ENCODE measurements at regions not wholly inside any gene's neighbourhood (a gene's known extent, or its start where the extent isn't known, plus 50 kb on each side); places are given as distances from the start of the nearest gene placed in this dataset.

DNA sequence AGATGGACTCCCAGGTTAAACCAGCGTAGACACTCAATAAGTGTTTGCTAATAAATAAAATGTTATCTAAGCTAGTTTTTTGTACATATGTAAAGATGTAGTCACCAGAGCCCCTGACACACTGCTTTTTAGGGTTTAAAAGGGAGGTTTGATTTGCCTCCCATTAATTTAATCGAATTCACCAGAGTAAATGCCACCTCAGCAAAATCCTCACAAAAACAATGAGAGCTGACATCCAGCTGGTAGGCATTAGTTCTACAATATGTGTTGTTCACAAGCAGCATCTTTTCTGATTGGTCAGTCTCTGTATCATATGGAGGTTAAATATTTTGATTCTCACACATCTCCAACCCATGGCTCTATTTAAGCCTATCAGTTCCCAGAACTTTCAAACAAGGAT is 382.6 kb downstream of the CENPC start:
- H3K27me3 Mint-ChIP-seq (ENCODE audit: unreplicated experiment): no peaks in the 10 kb centered on the region
- H3K4me3 Mint-ChIP-seq (ENCODE audit: unreplicated experiment): no peak overlapping the region
- DNase-seq: no peak
- TF ChIP-seq, protein P1, sequence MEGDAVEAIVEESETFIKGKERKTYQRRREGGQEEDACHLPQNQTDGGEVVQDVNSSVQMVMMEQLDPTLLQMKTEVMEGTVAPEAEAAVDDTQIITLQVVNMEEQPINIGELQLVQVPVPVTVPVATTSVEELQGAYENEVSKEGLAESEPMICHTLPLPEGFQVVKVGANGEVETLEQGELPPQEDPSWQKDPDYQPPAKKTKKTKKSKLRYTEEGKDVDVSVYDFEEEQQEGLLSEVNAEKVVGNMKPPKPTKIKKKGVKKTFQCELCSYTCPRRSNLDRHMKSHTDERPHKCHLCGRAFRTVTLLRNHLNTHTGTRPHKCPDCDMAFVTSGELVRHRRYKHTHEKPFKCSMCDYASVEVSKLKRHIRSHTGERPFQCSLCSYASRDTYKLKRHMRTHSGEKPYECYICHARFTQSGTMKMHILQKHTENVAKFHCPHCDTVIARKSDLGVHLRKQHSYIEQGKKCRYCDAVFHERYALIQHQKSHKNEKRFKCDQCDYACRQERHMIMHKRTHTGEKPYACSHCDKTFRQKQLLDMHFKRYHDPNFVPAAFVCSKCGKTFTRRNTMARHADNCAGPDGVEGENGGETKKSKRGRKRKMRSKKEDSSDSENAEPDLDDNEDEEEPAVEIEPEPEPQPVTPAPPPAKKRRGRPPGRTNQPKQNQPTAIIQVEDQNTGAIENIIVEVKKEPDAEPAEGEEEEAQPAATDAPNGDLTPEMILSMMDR (IDR thresholded peaks at IDR 0.05; ENCODE audit: partially characterized antibody, unreplicated experiment): no peak
- H3K9me3 Mint-ChIP-seq (ENCODE audit: unreplicated experiment): no peaks in the 10 kb centered on the region
- peaks cover 7% of the 10 kb centered on the region for H3K36me3 Mint-ChIP-seq (ENCODE audit: unreplicated experiment)
- no peak overlapping the region for H3K27ac Mint-ChIP-seq (ENCODE audit: unreplicated experiment)
- H3K4me1 Mint-ChIP-seq (ENCODE audit: low read depth, unreplicated experiment): peaks cover 26% of the 10 kb centered on the region

DNA sequence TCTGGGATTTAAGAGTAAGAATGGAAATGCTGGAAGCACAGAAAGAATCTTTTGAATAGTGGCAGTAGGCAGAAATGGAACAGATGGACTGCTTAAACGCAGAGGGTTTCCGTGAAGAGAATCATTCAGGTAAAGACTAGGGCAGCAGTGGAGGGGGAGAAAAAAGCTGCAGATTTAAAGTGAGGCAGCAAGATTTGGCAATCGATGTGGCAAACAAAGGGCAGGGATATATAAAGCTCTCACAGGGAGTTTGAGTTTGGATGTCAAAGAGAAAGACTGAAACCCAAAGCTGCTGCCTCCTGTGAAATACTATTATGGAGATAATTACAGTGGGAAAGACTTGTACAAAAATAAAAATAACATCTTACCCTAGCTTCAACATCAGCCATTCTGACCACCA is 384.0 kb downstream of the CENPC start:
- Mint-ChIP-seq H3K4me3 (ENCODE audit: unreplicated experiment) (peak overlapping the region; percentile 53), H3K36me3 (ENCODE audit: unreplicated experiment) (peaks cover 7% of the 10 kb centered on the region), H3K27ac (ENCODE audit: unreplicated experiment) (peak overlapping the region; percentile 88), H3K9me3 (ENCODE audit: unreplicated experiment) (no peaks in the 10 kb centered on the region), H3K4me1 (ENCODE audit: low read depth, unreplicated experiment) (peaks cover 26% of the 10 kb centered on the region), H3K27me3 (ENCODE audit: unreplicated experiment) (no peaks in the 10 kb centered on the region)
- DNase-seq: no peak
- TF ChIP-seq, protein P1 (IDR thresholded peaks at IDR 0.05; ENCODE audit: partially characterized antibody, unreplicated experiment): no peak

DNA sequence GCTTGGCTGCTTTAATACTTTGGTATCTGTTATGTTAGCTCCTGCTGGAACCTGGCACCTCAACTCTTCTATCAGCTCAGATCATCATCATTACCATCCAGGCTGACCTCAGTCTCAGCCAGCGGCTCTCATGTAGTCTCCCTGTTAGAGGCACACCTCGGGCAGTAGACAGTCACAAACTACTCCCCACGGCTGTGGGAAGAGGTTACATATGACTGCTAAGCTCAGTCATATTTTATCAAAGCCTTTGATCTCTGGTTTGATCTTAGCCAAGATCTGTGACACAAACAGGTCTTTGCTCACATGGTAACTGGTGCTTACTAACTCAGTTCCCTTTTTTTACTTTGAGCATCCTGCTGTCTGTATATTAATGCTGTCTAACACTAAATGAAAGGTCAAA is 384.9 kb downstream of the CENPC start:
- H3K9me3 Mint-ChIP-seq (ENCODE audit: unreplicated experiment): no peaks in the 10 kb centered on the region
- no peak overlapping the region for H3K4me3 Mint-ChIP-seq (ENCODE audit: unreplicated experiment)
- peaks cover 6% of the 10 kb centered on the region for H3K36me3 Mint-ChIP-seq (ENCODE audit: unreplicated experiment)
- DNase-seq: no peak
- no peaks in the 10 kb centered on the region for H3K27me3 Mint-ChIP-seq (ENCODE audit: unreplicated experiment)
- peak overlapping the region; percentile 30 for H3K27ac Mint-ChIP-seq (ENCODE audit: unreplicated experiment)
- H3K4me1 Mint-ChIP-seq (ENCODE audit: low read depth, unreplicated experiment): peaks cover 30% of the 10 kb centered on the region
- TF ChIP-seq, protein P1 (IDR thresholded peaks at IDR 0.05; ENCODE audit: partially characterized antibody, unreplicated experiment): no peak

DNA sequence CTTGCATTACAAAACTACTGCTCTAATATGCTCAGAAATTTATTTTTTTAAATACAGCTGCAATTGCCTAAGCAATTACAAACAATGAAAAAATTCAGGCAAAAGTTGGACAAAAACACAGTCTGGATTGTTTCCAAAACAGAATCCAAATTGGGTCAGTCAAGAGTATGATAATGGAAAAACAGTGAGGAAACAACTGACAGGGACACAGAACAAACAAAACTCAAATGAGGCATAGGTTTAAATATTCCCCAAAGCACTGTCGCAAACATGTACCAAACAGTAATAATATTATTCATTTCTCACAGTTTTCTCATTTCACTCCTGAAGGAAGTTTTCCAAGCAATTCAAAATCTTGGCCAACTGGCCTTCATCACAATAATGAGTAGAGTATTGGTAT is 386.6 kb downstream of the CENPC start:
- H3K36me3 Mint-ChIP-seq (ENCODE audit: unreplicated experiment): no peaks in the 10 kb centered on the region
- peaks cover 31% of the 10 kb centered on the region for H3K4me1 Mint-ChIP-seq (ENCODE audit: low read depth, unreplicated experiment)
- TF ChIP-seq, protein P1 (IDR thresholded peaks at IDR 0.05; ENCODE audit: partially characterized antibody, unreplicated experiment): no peak
- no peaks in the 10 kb centered on the region for H3K9me3 Mint-ChIP-seq (ENCODE audit: unreplicated experiment)
- no peaks in the 10 kb centered on the region for H3K27me3 Mint-ChIP-seq (ENCODE audit: unreplicated experiment)
- no peak for DNase-seq
- H3K27ac Mint-ChIP-seq (ENCODE audit: unreplicated experiment): no peak overlapping the region
- no peak overlapping the region for H3K4me3 Mint-ChIP-seq (ENCODE audit: unreplicated experiment)

DNA sequence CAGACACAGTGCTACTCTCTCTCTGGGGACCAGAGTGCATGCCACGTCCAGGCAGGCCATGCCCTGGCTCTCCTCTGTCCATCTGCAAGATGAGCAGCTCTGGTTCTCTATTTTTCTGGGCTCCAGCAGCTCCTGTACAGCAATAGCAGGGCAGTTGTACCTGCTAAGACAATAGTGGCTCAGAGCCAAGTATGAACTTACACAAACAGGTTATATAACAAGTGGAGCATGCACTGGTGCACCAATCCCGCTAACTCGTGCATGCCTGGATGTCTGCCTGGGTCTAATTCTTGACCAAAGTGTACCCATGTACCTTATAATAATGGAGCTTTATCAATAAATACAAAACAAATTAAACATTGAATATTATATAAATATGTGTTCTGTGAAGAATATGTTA is 392.3 kb downstream of the CENPC start:
- peaks cover 7% of the 10 kb centered on the region for H3K4me1 Mint-ChIP-seq (ENCODE audit: low read depth, unreplicated experiment)
- no peak overlapping the region for H3K4me3 Mint-ChIP-seq (ENCODE audit: unreplicated experiment)
- H3K27me3 Mint-ChIP-seq (ENCODE audit: unreplicated experiment): no peaks in the 10 kb centered on the region
- H3K9me3 Mint-ChIP-seq (ENCODE audit: unreplicated experiment): no peaks in the 10 kb centered on the region
- no peak for DNase-seq
- H3K36me3 Mint-ChIP-seq (ENCODE audit: unreplicated experiment): no peaks in the 10 kb centered on the region
- TF ChIP-seq, protein P1 (IDR thresholded peaks at IDR 0.05; ENCODE audit: partially characterized antibody, unreplicated experiment): no peak
- H3K27ac Mint-ChIP-seq (ENCODE audit: unreplicated experiment): no peak overlapping the region
